ENCODE measurements at regions not wholly inside any gene's neighbourhood (a gene's known extent, or its start where the extent isn't known, plus 50 kb on each side); places are given as distances from the start of the nearest gene placed in this dataset.

GRCh38 chr9:81076131-81076530, 613.2 kb downstream of the TLE1 start (continued):
- no peak for TF ChIP-seq JUN (IDR thresholded peaks at IDR 0.05; ENCODE audit: low read depth, low read length)
- TF ChIP-seq CHD2 (IDR thresholded peaks at IDR 0.05; ENCODE audit: low read length) = no peak
- TF ChIP-seq USF2 (IDR thresholded peaks at IDR 0.05; ENCODE audit: low read length) = no peak
- TF ChIP-seq TEAD4 (IDR thresholded peaks at IDR 0.05; ENCODE audit: low read depth, low read length) = no peak
